Endothelial cell of umbilical vein (primary cell): ENCODE measurements at regions not wholly inside any gene's neighbourhood (a gene's known extent, or its start where the extent isn't known, plus 50 kb on each side); places are given as distances from the start of the nearest gene placed in this dataset.

Experiments used
- BruUV-seq: library from RNA; stranded (reverse); fragments of 400-500 nt; replicated peaks from 2 replicates; lab custom pipeline; 2021; lab: Mats Ljungman, UMichigan
- CTCF ChIA-PET: fragments of 300-600, 350-600 bp; sonication (Branson Sonifier 250); formaldehyde crosslinking; loops from one replicate; lab custom pipeline; 2021; ENCODE audit warnings: antibody characterized with exemption, inconsistent platforms; lab: Charles Lee
- POLR2A ChIA-PET: fragments of 300-600, 350-600 bp; sonication (Branson Sonifier 250); formaldehyde crosslinking; loops from one replicate; lab custom pipeline; 2021; ENCODE audit warnings: antibody characterized with exemption, inconsistent platforms; lab: Charles Lee
- DNase-seq: peaks from one replicate; pipeline ENCODE4 v3.0.0-alpha.2; 2011; ENCODE audit warnings: low read depth, low spot score
- FAIRE-seq: peaks from 2 replicates; lab custom pipeline; 2011; peaks lifted over from hg19 to GRCh38; lab: Jason Lieb, UNC
- H2AFZ ChIP-seq: 2 replicates; pipeline ENCODE4 v1.6.0; 2012; ENCODE audit warnings: low read depth, low read length, control low read depth, inconsistent platforms
- H3K27ac ChIP-seq: 2 replicates; pipeline ENCODE4 v1.5.1; 2011; ENCODE audit warnings: low read depth, mild to moderate bottlenecking, control low read depth, low read length, moderate library complexity; ENCODE audit not compliant: insufficient read depth
- H3K27me3 ChIP-seq, 2 experiments: 2 replicates each; pipeline versions ENCODE4 v1.6.0 to v1.6.1; 2011; ENCODE audit warnings: low read length in 2 of 2, mixed read lengths in 1 of 2; ENCODE audit not compliant: control insufficient read depth in 2 of 2, insufficient read depth in 2 of 2
- H3K36me3 ChIP-seq, 2 experiments: 2 replicates in 1 of 2; 3 replicates in 1 of 2; pipeline ENCODE4 v1.5.1; 2011; ENCODE audit warnings: low read length in 2 of 2, mild to moderate bottlenecking in 1 of 2, moderate library complexity in 1 of 2; ENCODE audit not compliant: control insufficient read depth in 2 of 2, insufficient read depth in 2 of 2; ENCODE audit errors: extremely low read depth in 1 of 2
- H3K4me1 ChIP-seq: 3 replicates; pipeline ENCODE4 v1.5.1; 2011; ENCODE audit warnings: mild to moderate bottlenecking, low read length; ENCODE audit not compliant: control insufficient read depth, insufficient read depth; ENCODE audit errors: extremely low read depth
- H3K4me2 ChIP-seq: 2 replicates; pipeline ENCODE4 v1.6.1; 2011; ENCODE audit warnings: low read length, control low read depth, mixed read lengths; ENCODE audit not compliant: insufficient read depth
- H3K4me3 ChIP-seq, 3 experiments: fragments of 200-600 bp in 1 of 3; sonication (generic), shearing (Covaris generic) in 1 of 3; replicated peaks in 1 of 3; 2 replicates each; pipeline ENCODE4 v1.5.1; 2011 to 2016; ENCODE audit warnings: control low read depth in 3 of 3, low read length in 3 of 3, mild to moderate bottlenecking in 2 of 3, inconsistent platforms in 1 of 3, low read depth in 1 of 3, moderate library complexity in 1 of 3; ENCODE audit not compliant: insufficient read depth in 1 of 3
- H3K79me2 ChIP-seq: 2 replicates; pipeline ENCODE4 v1.6.0; 2012; ENCODE audit warnings: low read length, inconsistent platforms; ENCODE audit not compliant: control insufficient read depth, insufficient read depth
- H3K9ac ChIP-seq: replicated peaks from 2 replicates; pipeline ENCODE3; 2011; ENCODE audit warnings: low read length, control low read depth; ENCODE audit not compliant: insufficient read depth; ENCODE audit errors: extremely low read depth
- H3K9me1 ChIP-seq: replicated peaks from 3 replicates; pipeline ENCODE4 v1.6.0; 2011; ENCODE audit warnings: mild to moderate bottlenecking, low read length; ENCODE audit not compliant: control insufficient read depth, insufficient read depth; ENCODE audit errors: extremely low read depth
- H3K9me3 ChIP-seq: replicated peaks from 2 replicates; pipeline ENCODE4 v1.5.1; 2012; ENCODE audit warnings: low read length, inconsistent platforms; ENCODE audit not compliant: control insufficient read depth, insufficient read depth
- H4K20me1 ChIP-seq: replicated peaks from 2 replicates; pipeline ENCODE3; 2011; ENCODE audit warnings: mild to moderate bottlenecking, low read length; ENCODE audit not compliant: control insufficient read depth, insufficient read depth; ENCODE audit errors: extremely low read depth
- CTCF ChIP-seq, 2 donors: IDR thresholded peaks; 1 replicate in 1 of 2; 2 replicates in 1 of 2; pipeline ENCODE4 v1.5.1; 2011; ENCODE audit warnings: low read length in 2 of 2, mild to moderate bottlenecking in 2 of 2, moderate library complexity in 2 of 2, control low read depth in 1 of 2, inconsistent platforms in 1 of 2, low read depth in 1 of 2; ENCODE audit not compliant: insufficient read depth in 1 of 2; ENCODE audit errors: extremely low read depth in 1 of 2
- EZH2 ChIP-seq: IDR thresholded peaks from 2 replicates; pipeline ENCODE4 v1.6.1; 2012; ENCODE audit warnings: borderline replicate concordance, low read depth, mild to moderate bottlenecking, moderate library complexity, low read length, inconsistent platforms; ENCODE audit not compliant: severe bottlenecking
- FOS ChIP-seq: IDR thresholded peaks from 2 replicates; pipeline ENCODE4 v1.6.1; 2011; ENCODE audit warnings: mild to moderate bottlenecking, low read length, moderate library complexity, borderline replicate concordance; ENCODE audit not compliant: insufficient read depth
- GATA2 ChIP-seq: IDR thresholded peaks from 2 replicates; pipeline ENCODE4 v1.7.0; 2011; ENCODE audit warnings: low read depth, mild to moderate bottlenecking, moderate library complexity, mixed read lengths, low read length; ENCODE audit not compliant: insufficient read length, insufficient read depth
- JUN ChIP-seq: IDR thresholded peaks from 2 replicates; pipeline ENCODE4 v1.6.1; 2011; ENCODE audit warnings: borderline replicate concordance, low read depth; ENCODE audit not compliant: insufficient read length, insufficient read depth
- MAX ChIP-seq: IDR thresholded peaks from 2 replicates; pipeline ENCODE4 v1.6.1; 2011; ENCODE audit not compliant: insufficient read depth, insufficient read length
- MYC ChIP-seq: IDR thresholded peaks from one replicate; pipeline ENCODE4 v1.6.1; 2011; ENCODE audit warnings: mild to moderate bottlenecking, low read depth, low read length
- POLR2A ChIP-seq: IDR thresholded peaks from 2 replicates; pipeline ENCODE4 v1.6.1; 2012; ENCODE audit warnings: low read depth, mild to moderate bottlenecking, control low read depth, low read length
- POLR2AphosphoS5 ChIP-seq: IDR thresholded peaks from 2 replicates; pipeline ENCODE4 v1.6.1; 2012; ENCODE audit warnings: low read depth, mild to moderate bottlenecking, control low read depth, low read length, moderate library complexity; ENCODE audit not compliant: insufficient read depth
- dilution Hi-C: fragments of 300-500 bp; cut with MboI; formaldehyde crosslinking; loops from one replicate; pipeline ENCODE4 v1.15.0; 2019; ENCODE audit warnings: low sequenced_read_pairs; ENCODE audit not compliant: extremely low pct_ligation_motif_present
- intact Hi-C: fragments of 100-400 bp; cut with micrococcal nuclease; formaldehyde crosslinking; loops from one replicate; pipeline ENCODE4 v1.10.0; 2022

GRCh38 chr11:27860811-27861210, 160.6 kb upstream of the BDNF start:
- H3K4me1 ChIP-seq, result no peaks in the 10 kb centered on the region
- CTCF ChIA-PET, result interaction anchor here (1.8 kb wide), 2 partner anchors 9 to 23 kb away, joined by 4 to 5 read pairs; no protein-coding TSS in a partner anchor
- POLR2A ChIA-PET, result no interaction called here
- DNase-seq (no peak), FAIRE-seq (no peak)
- dilution Hi-C loops, result no loop called here
- H2AFZ ChIP-seq, result no peak overlapping the region
- H3K9ac ChIP-seq, result no peak overlapping the region
- no peaks in the 10 kb centered on the region for H3K9me3 ChIP-seq
- no peak overlapping the region for H3K4me3 ChIP-seq
- H3K27ac ChIP-seq, result no peak overlapping the region
- TF ChIP-seq MAX, result no peak
- TF ChIP-seq EZH2, result no peak
- no peak for TF ChIP-seq JUN
- TF ChIP-seq FOS, result no peak
- no peak for TF ChIP-seq CTCF (IDR thresholded peaks at IDR 0.05; ENCODE audit: extremely low read depth in 1 of 2, insufficient read depth in 1 of 2, low read depth in 1 of 2, low read length in 2 of 2)
- no peak for TF ChIP-seq MYC
- no peak for TF ChIP-seq POLR2AphosphoS5
- no peak for TF ChIP-seq POLR2A
- TF ChIP-seq GATA2, result no peak
- BruUV-seq, result no TSS peak
- intact Hi-C loops, result no loop called here
- peaks cover 0 to 1% of the 10 kb centered on the region in 2 experiments for H3K27me3 ChIP-seq
- H3K79me2 ChIP-seq, result no peaks in the 10 kb centered on the region
- H3K36me3 ChIP-seq, result no peaks in the 10 kb centered on the region
- H3K4me2 ChIP-seq, result no peak overlapping the region
- H3K9me1 ChIP-seq, result no peaks in the 10 kb centered on the region
- no peaks in the 10 kb centered on the region for H4K20me1 ChIP-seq
